HG03103 (cell line): ENCODE measurements at regions not wholly inside any gene's neighbourhood (a gene's known extent, or its start where the extent isn't known, plus 50 kb on each side); places are given as distances from the start of the nearest gene placed in this dataset.

Source experiments
- ATAC-seq: cut with Tn5 transposase; IDR thresholded peaks from one replicate; pipeline ENCODE4 v1.9.1; 2021; ENCODE audit warnings: low read depth; ENCODE audit not compliant: unreplicated experiment

- no peak for ATAC-seq
Observed at GRCh38 chr15:62782071-62782841, 260.3 kb upstream of the TPM1 start.

DNA sequence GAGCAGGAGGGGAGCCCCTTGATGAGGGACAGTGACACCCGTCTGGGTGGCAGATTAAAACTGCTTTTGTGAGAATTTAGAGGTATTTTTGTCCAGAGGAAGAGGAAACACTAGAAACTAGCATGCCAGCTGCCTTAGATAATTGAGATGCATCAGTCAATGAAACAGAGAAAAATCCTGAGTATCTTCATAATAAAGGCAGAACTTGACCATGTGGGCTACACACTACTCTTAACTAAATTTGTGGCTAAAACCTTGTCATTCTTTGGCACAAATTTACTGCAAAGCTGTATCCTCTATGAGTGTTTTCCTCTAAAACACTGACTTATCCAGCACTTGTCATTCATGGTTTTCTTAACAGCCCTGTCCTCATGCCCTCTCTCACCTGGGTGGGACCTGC, 259.7 kb upstream of the TPM1 start:
- no peak for ATAC-seq

DNA sequence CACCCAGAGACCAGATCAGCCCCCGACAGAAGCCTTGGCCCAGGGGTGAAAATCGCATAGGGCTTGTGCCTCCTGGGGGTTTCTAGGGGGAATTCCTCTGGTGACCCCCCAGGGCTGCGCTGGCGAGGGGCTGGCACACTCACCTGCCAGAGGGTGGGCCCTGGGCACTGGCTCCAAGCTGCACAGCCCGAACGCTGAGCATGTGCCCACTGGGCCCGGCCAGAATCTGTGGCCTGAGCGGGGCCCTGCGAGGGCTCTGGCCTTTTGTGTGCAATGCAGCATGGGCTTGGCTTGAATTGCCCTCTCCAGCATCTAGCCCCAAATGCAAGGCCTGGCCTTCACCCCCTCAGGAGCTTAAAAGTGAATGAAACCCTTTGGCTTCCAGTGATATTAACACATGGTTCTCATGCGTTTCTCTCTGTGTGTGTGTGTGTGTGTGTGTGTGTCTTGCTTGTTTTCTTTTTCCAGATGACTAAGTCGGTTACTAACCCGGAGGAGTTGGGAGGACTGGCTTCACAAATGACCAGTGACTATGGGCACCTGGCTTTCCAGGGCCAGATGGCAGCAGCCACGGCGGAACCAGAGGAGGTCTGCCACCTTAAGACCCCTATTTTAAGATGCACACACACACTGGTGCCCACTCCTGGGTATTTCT, 259.1 kb upstream of the TPM1 start:
- no peak for ATAC-seq

DNA sequence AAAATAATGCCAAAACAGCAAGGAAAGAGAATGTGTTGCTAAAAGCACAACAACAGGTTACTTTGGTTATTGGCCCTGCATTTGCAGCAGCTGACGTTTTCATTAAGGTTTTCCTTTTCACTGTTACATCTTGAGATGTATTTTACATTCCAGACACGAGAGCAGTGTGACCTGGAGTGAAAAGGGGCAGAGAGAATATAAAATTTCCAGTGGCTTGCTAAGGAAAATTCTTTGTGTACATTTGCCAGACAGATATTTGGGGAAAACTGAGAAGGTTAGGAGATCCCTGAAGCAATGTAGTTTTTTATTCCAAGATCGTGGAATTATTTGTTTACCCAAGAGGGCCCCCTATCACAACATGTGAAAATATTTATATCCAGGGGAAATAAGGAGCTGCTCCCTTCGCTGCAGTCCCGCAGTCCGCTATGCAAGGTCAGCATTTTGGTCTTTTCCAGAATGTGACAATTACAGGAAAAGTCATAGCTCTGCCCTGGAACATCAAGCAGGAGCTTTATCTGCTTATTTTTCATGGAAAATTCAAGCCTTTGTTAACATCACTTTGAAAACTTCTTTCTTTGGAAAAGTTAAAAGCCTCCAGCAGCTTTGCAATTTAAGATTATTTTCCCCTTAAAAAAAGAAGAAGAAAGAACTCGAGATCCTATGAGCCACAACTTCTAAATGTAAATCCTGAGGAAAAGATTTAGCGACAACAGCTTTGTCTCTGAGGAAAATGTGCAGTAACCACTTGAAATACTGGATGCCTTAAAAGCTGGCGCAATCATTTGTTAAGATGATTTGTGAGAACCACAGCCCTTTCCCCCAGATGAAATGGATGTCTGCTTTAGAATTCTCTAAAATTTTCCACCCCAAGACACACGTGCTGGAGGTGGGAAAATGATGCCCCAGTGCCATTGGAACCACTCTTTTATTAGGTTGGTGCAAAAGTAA, 256.4 kb upstream of the TPM1 start:
- ATAC-seq = no peak

DNA sequence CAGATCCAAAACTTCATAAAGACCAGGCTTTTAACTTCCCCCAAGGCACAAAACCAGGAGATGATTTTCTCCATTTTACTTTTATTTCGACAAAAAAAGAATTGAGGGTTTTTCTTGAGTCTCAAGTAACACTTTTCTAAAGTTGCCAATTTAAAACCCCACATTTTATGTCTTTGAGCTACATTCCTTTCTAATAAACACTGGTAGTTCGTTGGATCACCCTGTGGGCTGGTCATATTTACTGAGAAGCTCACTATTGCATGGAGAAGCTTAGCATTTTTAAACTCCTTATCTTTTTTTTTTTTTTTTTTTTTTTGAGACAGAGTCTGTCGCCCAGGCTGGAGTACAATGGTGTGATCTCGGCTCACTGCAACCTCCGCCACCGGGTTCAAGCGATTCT, 255.1 kb upstream of the TPM1 start:
- ATAC-seq = no peak

GRCh38 chr15:62788224-62788623, 254.3 kb upstream of the TPM1 start:
- ATAC-seq = no peak

DNA sequence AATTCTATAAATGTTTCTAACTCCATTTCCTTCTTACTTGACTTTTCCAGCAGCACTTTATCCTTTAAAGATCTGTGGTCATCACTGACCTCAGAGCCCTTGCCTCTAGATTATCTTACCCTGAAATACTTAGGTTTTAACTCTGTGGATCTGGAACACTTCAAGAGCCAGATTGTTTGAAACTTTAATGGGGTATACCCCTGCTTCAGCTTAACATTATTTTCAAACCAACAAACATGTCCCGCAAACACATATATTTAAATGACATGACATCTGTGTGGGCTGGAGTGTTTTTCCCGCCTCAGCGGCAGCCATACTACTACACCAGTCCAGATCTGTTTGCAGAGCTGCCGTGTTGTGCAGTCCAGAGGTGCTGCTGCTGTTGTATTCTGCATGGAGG, 252.0 kb upstream of the TPM1 start:
- no peak for ATAC-seq

DNA sequence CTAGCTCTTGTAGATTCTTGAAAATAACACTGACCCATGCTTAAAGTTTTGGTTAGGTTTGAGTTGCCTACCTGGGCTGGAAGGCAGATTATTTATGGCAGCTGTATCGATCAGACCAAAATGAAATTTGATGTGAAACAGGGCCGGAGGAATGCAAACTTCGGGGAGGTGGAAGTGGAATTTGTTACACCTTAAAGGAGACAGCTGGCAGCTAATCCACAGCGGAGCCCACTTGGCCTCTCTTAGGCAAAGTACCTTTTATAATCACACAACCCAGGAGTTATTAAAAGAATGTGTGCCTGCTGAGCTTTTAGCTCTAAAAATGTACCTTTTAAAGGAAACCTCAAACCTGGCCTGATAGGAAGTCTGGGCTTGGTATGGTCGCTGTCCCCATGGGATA, 250.9 kb upstream of the TPM1 start:
- ATAC-seq = no peak

- ATAC-seq = no peak
Observed at GRCh38 chr15:62792986-62793751, 249.4 kb upstream of the TPM1 start.

DNA sequence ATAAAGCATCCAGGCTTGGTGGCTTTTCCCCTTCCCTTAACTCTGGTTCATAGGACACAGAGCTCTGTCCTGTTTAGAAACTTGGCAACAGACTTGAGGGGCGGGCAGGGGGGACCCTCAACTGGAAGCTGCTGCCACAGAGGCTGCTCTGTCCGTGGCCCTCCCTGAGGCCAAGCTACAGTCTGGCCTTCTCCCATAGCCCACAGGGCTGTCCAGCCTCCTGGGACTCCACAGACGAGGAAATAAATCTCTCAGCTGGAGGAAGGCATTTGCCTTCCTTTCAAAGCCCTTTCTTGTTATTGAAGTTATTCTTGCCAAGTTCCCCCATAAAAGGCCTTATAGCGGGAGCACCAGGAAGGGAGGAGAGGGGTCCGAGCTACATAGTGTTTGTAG, 248.8 kb upstream of the TPM1 start:
- ATAC-seq = no peak

DNA sequence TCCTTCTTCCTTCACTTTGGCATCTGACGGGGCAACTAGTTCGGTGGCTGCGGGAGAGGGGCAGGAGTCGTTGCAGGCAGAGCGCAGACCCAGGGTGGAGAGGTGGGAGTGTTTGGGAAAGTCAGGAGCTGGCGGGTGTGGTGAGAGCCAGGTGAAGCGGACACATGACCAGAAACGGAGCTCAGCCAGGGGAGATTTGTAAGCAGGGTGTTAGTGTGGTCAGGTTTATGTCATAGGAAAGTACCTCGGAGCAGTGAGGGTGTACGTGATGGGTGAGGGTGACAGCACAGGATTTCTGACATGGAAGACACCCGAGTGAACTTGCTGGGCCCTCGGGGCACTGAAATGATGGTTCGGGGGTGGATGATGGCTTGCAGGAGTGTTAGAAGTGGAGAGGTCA, 247.4 kb upstream of the TPM1 start:
- ATAC-seq = no peak

- ATAC-seq = no peak
Observed at GRCh38 chr15:62795700-62796695, 246.5 kb upstream of the TPM1 start.

DNA sequence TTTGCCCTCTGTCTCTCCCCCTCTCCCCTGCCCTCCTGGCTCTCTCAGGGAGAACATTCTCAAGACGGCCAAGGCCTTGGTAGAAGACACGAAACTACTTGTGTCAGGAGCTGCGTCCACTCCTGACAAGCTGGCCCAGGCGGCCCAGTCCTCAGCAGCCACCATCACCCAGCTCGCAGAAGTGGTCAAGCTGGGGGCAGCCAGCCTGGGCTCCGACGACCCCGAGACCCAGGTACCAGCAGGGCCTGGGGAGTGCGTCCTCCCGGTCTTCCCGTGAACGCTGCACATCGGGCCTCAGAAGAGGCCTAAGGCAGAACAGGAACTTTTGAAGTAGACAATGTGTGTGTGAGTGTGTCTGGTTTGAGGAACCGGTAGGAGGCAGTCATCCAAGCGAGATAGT, 245.4 kb upstream of the TPM1 start:
- ATAC-seq = no peak

DNA sequence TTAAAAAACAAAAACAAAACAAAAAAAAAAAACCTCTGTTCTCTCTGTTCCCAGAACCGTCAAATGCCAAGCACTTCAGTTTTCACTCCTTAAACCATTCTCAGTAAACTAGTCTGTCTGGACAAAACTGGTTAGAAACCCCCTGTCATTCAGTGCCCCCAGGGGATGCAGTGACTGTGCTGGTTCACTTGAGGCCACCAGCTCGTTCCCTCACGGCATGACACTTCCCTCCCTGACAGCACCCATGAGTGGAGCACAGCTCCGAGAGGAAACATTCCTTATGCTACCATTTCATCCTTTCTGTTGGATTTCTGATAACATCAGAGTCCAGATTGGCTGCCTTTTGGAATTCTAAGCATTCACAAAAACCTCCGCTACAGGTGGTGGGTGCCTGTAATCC, 244.0 kb upstream of the TPM1 start:
- no peak for ATAC-seq

DNA sequence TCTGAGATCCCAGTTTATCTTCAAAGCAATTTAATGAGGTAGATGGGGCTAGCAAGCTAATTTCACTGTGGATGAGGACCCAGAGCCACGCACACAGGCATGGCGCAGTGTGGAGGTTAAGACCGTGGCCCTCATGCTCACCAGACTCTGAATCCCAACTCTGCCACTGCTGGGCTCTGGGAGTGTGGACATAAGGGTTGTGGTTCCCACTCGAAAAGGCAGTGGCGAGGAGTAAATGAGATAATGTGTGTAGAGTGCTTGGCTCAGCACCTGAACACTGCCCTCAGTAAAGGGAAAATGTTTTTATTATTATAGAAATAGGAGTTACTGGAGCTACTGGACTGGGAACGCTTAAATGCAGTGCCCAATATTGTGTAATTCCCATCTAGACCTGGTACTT, 243.5 kb upstream of the TPM1 start:
- no peak for ATAC-seq

GRCh38 chr15:62799919-62800318, 242.6 kb upstream of the TPM1 start:
- no peak for ATAC-seq

DNA sequence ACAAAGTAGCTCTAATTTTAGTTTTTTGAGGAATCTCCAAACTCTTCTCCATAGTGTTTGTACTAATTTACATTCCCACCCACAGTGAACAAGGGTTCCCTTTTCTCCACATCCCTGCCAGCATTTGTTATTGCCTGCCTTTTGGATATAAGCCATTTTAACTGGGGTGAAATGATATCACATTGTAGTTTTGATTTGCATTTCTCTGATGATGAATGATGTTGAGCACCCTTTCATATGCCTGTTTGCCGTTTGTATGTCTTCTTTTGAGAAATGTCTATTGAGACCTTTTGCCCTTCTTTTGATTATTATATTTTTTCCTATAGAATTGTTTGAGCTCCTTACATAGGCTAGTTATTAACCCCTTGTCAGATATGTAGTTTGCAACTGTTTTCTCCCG, 239.9 kb upstream of the TPM1 start:
- no peak for ATAC-seq

GRCh38 chr15:62803856-62804400, 238.6 kb upstream of the TPM1 start:
- ATAC-seq = no peak

DNA sequence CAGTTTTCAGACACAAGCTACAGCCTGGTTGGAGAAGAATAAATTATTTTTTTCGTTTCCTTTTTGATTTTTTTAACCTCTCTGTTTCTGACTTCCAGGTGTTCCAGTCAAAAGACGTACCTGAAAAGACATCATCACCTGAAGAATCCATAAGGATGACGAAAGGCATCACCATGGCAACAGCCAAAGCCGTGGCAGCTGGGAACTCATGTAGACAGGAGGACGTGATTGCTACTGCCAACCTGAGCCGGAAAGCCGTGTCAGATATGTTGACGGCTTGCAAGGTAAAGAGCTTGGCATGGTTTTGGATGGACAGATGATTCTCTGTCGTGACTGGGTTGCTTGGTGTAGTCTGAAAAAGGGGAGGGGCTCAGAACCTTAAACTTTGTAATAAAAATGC, 237.0 kb upstream of the TPM1 start:
- ATAC-seq = no peak
